ENCODE measurements at regions not wholly inside any gene's neighbourhood (a gene's known extent, or its start where the extent isn't known, plus 50 kb on each side); places are given as distances from the start of the nearest gene placed in this dataset.
"Not testable (repeated sequence)": the region's sequence is repeated elsewhere in the genome, so short reads cannot be mapped to it uniquely, and the experiment has no call there.

DNA sequence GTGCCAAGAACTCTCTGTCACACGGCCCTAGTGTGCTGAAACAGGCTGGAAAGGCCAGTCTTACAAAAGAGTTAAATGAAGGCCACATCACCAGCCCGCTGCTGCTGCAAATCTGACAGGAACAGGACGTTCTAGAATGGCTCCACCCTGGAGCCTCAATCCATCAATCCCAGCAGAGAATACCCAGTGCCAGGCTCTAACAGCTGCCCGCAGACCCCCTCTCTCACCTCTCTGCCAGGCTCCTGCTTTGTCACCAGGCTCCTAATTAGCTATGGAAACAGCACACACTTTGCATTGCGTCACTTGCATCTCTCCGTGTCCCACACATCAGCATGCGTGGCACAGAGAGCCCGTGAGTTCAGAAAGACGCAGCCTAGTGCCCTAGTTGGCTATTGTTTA lies 314.1 kb downstream of the FOXO1 start:
- no peak for DNase-seq (ENCODE audit: low read depth)
- no peak overlapping the region for H3K4me3 ChIP-seq (ENCODE audit: low read depth, low read length)
- TF ChIP-seq, protein P1, sequence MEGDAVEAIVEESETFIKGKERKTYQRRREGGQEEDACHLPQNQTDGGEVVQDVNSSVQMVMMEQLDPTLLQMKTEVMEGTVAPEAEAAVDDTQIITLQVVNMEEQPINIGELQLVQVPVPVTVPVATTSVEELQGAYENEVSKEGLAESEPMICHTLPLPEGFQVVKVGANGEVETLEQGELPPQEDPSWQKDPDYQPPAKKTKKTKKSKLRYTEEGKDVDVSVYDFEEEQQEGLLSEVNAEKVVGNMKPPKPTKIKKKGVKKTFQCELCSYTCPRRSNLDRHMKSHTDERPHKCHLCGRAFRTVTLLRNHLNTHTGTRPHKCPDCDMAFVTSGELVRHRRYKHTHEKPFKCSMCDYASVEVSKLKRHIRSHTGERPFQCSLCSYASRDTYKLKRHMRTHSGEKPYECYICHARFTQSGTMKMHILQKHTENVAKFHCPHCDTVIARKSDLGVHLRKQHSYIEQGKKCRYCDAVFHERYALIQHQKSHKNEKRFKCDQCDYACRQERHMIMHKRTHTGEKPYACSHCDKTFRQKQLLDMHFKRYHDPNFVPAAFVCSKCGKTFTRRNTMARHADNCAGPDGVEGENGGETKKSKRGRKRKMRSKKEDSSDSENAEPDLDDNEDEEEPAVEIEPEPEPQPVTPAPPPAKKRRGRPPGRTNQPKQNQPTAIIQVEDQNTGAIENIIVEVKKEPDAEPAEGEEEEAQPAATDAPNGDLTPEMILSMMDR (IDR thresholded peaks at IDR 0.05; ENCODE audit: insufficient read depth, low read depth, low read length, missing control alignments): no peak

DNA sequence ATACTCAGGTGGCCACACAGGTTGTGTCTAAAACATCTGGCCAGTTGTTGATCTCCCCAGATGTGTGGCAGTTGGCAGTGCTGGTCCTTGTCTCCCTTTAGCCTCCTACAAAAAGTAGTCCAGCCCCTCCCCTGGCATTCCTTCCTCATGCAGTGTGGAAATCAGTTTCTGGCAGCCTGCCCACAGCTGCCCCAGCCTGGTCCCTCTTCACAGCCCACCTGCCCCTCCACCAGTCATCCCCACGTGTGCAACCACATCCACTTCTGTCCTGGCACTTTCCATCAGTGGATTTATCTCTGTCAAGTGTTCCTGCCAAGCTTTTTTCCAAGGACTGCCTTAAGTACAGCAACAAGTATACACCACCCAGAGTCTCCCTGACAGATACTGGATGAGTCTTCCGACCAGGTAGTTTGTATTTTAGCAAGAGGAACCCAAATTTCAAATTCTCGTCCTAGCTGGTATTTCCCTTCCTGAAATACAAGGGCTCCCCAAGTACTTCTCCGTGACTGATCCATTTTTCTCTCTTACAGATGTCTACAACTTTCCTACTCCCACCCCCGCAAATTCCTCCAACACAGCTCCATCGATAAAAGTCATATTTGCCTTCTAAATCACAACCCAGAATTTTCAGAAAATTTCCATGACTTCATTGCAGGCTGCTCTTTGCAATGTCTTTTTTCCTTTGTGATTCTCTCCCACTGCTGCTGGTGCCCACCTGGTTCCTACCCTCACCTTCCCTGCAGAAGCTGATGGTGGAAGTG lies 313.5 kb downstream of the FOXO1 start:
- H3K4me3 ChIP-seq (ENCODE audit: low read depth, low read length): no peak overlapping the region
- no peak for DNase-seq (ENCODE audit: low read depth)
- TF ChIP-seq, protein P1 (IDR thresholded peaks at IDR 0.05; ENCODE audit: insufficient read depth, low read depth, low read length, missing control alignments): no peak

DNA sequence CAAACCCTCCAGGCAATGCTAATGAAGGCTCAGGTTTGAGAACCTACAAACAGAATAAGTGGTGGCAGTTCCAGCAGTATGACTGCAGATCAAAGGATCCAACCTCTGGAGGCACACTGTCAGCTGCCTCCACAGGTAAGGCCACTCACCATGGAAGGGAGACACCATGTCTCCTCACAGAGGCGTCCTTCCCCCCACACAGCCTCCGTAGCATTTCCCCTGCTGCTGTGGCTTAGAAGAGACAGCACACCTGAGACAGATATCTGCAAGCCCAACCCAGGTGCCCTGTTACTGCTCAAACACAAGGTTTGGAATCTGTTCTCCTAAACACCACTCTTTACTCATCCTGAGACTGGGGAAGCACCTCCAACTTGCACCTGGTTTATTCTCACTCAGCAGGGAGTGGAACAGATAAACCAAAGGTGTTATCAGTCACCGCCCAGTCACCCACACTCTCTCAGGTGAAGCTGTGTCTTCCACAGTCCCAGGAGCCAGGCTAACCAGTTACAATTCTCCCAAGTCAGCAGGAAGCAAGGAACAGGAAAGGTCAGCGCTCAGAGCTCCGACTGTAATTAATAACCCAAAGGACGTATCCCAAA lies 311.2 kb downstream of the FOXO1 start:
- H3K4me3 ChIP-seq (ENCODE audit: low read depth, low read length): no peak overlapping the region
- TF ChIP-seq, protein P1 (IDR thresholded peaks at IDR 0.05; ENCODE audit: insufficient read depth, low read depth, low read length, missing control alignments): no peak
- DNase-seq (ENCODE audit: low read depth): no peak

DNA sequence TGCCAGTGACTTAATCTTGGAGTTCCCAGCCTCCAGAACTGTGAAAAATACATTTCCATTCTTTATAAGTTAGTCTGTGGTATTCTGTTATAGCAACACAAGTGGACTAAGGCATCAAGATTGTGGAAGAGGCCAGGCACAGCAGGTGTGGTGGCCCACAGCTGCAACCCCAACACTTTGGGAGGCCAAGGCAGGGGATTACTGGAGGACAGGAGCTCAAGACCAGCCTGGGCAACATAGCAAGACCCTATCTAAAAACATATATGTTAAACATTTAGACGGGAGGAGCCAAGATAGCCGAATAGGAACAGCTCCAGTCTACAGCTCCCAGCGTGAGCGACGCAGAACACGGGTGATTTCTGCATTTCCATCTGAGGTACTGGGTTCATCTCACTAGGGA lies 310.4 kb downstream of the FOXO1 start:
- no peak for DNase-seq (ENCODE audit: low read depth)
- no peak overlapping the region for H3K4me3 ChIP-seq (ENCODE audit: low read depth, low read length)
- TF ChIP-seq, protein P1 (IDR thresholded peaks at IDR 0.05; ENCODE audit: insufficient read depth, low read depth, low read length, missing control alignments): no peak

DNA sequence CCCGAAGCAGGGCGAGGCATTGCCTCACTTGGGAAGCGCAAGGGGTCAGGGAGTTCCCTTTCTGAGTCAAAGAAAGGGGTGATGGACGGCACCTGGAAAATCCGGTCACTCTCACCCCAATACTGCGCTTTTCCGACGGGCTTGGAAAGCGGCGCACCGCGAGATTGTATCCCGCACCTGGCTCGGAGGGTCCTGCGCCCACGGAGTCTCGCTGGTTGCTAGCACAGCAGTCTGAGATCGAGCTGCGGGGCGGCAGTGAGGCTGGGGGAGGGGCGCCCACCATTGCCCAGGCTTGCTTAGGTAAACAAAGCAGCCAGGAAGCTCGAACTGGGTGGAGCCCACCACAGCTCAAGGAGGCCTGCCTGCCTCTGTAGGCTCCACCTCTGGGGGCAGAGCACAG lies 310.0 kb downstream of the FOXO1 start:
- not testable (repeated sequence) for H3K4me3 ChIP-seq (ENCODE audit: low read depth, low read length); DNase-seq (ENCODE audit: low read depth)

DNA sequence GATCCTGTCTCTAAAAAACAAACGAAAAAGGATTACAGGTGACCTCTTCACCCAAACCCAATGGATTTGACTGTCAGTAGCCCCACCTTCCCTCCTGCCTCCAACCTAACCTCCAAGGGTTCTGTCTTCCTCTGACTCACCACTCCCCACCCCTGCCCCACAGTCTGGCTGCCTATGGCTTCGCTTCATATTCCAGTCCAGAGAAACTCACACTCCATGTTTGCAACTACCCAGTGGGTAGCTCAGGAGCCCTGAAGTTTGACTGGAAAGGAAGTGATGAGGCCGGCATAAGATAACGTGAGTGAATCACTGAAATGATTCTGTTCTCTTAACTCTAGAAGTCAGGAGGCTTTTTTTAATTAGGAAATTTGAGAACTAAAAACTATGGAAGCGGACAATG lies 303.9 kb downstream of the FOXO1 start:
- TF ChIP-seq, protein P1 (IDR thresholded peaks at IDR 0.05; ENCODE audit: insufficient read depth, low read depth, low read length, missing control alignments): no peak
- no peak for DNase-seq (ENCODE audit: low read depth)
- H3K4me3 ChIP-seq (ENCODE audit: low read depth, low read length): no peak overlapping the region

DNA sequence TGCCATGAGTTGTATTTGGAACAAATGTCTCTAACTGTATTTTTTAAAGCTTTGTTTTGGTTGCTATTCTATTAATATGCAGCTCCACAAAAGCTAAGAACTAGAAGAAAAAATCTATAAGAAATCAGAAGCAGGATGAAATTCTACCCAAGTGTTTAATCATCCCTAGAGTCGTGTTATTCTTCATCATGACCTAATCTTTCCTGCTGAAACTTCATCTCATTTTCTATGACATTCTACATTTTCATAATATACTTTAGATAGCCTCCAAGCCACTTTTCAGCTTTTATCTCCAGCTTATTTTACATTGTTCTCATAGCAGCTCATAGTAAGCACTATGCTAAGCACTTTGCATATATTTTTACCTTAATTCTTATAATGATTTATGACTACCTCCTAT lies 302.8 kb downstream of the FOXO1 start:
- H3K4me3 ChIP-seq (ENCODE audit: low read depth, low read length): no peak overlapping the region
- DNase-seq (ENCODE audit: low read depth): no peak
- TF ChIP-seq, protein P1 (IDR thresholded peaks at IDR 0.05; ENCODE audit: insufficient read depth, low read depth, low read length, missing control alignments): no peak
